Mucosa of stomach (tissue), 1 donor: ENCODE measurements at regions not wholly inside any gene's neighbourhood (a gene's known extent, or its start where the extent isn't known, plus 50 kb on each side); places are given as distances from the start of the nearest gene placed in this dataset.

ENCODE experiments used
- H3K27me3 ChIP-seq: one replicate; pipeline ENCODE4 v1.7.0; 2013; ENCODE audit warnings: mild to moderate bottlenecking, low read length; ENCODE audit not compliant: control insufficient read depth, insufficient read depth
- H3K36me3 ChIP-seq: one replicate; pipeline ENCODE4 v1.7.0; 2013; ENCODE audit warnings: low read length; ENCODE audit not compliant: control insufficient read depth, insufficient read depth
- H3K4me1 ChIP-seq: one replicate; pipeline ENCODE4 v1.7.0; 2013; ENCODE audit warnings: mild to moderate bottlenecking, low read length; ENCODE audit not compliant: control insufficient read depth, insufficient read depth
- H3K4me3 ChIP-seq: one replicate; pipeline ENCODE4 v1.7.0; 2013; ENCODE audit warnings: low read length
- H3K9ac ChIP-seq: one replicate; pipeline ENCODE4 v1.7.0; 2013; ENCODE audit warnings: mild to moderate bottlenecking, low read length, moderate library complexity
- H3K9me3 ChIP-seq: one replicate; pipeline ENCODE4 v1.7.0; 2013; ENCODE audit warnings: mild to moderate bottlenecking, low read length, moderate library complexity; ENCODE audit not compliant: control insufficient read depth
- donor health status: Pancreatic carcinoma.

DNA sequence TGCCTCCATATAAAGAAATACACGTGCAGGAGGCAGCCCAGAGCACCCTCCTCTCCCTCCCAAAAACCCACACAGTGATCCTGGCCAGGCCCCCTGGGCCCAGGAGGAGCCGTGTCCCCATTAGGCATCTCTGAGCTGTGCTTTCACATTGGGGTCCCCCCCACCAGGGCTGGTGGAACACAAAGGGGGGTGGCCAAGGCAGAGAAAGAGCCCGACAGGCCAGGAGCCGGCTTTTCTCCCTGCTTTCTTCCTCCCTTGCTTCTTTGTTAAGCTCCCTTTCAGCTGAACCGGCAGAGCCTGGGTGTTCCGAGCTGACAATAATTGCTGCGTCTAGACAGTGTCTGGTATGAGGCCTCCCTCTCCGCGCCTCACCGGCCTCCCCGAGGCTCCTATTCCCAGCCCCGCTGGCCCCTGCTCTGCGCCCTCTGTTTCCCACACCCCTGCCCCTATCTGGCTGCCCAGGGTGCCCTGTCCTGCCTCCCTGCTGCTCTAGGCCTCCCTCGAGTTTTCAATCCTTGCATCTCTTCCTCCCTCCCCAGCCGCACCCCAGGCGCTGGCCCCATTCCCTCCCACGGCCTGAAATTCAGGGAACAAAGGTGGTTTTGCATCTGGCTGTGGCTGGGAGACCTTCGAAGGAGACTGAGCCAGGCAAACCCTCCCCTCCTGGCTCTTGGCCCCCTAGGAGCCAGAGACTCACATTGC, 120.6 kb downstream of the C9orf50 start:
- H3K4me3 ChIP-seq = no peak overlapping the region
- H3K36me3 ChIP-seq = no peaks in the 10 kb centered on the region
- peaks cover 19% of the 10 kb centered on the region for H3K4me1 ChIP-seq
- no peaks in the 10 kb centered on the region for H3K9me3 ChIP-seq
- no peak overlapping the region for H3K9ac ChIP-seq
- H3K27me3 ChIP-seq = no peaks in the 10 kb centered on the region

GRCh38 chr9:129498451-129499384, 122.2 kb downstream of the C9orf50 start:
- no peak overlapping the region for H3K4me3 ChIP-seq
- peak overlapping the region; percentile 67 for H3K9ac ChIP-seq
- H3K9me3 ChIP-seq = no peaks in the 10 kb centered on the region
- no peaks in the 10 kb centered on the region for H3K36me3 ChIP-seq
- H3K4me1 ChIP-seq = peaks cover 29% of the 10 kb centered on the region
- no peaks in the 10 kb centered on the region for H3K27me3 ChIP-seq

DNA sequence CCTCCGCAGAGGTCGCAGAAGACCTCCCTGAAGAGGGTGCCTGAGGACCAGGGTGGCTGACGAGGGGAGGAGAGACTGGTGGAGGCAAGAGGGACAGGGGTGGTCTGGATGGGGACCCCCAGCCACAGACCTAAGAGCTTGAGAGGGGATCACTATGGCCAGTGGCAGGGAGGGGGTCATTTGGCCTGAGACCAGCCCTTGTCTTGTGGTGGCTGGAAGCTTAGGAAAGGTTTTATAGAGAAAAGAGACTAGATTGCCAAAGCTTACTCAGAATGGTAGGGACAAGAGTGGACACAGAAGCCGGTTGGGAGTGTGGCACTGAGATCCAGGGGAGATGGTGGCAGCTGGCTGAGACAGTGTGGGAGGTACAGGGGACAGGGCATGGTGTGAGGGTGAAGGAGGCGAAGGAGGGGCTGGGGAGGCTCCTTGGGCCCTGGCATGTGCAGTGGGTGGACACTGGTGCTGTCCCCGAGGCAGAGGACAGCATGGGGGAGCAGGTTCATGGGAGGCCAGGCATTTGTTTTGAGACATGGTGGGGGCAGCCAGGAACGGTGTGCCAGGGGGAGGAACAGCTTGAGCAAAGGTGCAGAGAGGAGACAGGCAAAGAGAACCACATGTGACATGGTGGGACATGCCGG, 123.0 kb downstream of the C9orf50 start:
- no peak overlapping the region for H3K4me3 ChIP-seq
- no peaks in the 10 kb centered on the region for H3K9me3 ChIP-seq
- H3K9ac ChIP-seq = peak overlapping the region; percentile 67
- peaks cover 37% of the 10 kb centered on the region for H3K4me1 ChIP-seq
- H3K36me3 ChIP-seq = no peaks in the 10 kb centered on the region
- no peaks in the 10 kb centered on the region for H3K27me3 ChIP-seq

DNA sequence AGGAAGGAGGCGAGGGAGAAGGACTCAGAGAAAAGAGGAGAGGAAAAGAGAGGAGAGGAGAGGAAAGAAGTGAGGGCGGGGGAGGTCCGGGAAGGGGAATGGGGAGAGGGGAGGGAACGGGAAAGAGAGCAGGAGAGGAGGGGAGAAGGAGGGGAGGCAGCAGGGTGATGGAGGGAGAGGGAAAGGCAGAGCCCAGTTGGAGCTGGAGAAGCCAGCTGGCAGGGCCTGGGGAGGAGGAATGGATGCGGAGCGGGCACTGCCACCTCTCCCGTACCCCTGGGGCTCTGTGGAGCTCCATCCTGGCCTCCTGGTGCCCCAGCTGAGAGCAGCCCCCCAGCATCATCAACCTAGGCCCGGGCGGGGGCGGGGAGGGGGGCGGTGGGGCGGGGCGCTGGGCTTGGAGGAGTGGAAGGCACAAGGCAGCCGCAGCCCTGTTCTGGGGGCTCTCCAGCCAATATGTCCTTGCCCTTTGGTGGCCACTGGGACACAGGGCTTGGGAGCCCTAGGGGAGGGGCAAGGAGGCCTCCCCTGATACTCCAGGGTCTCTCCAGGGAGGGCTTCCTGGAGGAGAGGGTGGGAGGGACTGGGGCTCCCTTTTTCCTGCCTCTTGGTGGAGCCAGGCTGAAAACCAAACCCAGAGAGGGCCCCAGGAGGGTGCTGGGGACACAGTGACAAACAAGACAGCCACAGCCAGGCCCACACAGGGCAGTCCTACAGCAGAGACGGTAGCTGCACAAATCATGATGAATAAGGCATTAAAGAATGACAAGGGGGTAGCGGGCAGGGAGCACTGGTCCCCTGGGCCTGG, 123.7 kb downstream of the C9orf50 start:
- Histone ChIP-seq H3K4me3 (peak overlapping the region; percentile 60), H3K36me3 (no peaks in the 10 kb centered on the region), H3K9ac (peak overlapping the region; percentile 98), H3K27me3 (no peaks in the 10 kb centered on the region), H3K4me1 (peaks cover 37% of the 10 kb centered on the region), H3K9me3 (no peaks in the 10 kb centered on the region)

- peak overlapping the region; percentile 60 for H3K4me3 ChIP-seq
- peaks cover 40% of the 10 kb centered on the region for H3K4me1 ChIP-seq
- no peaks in the 10 kb centered on the region for H3K9me3 ChIP-seq
- H3K36me3 ChIP-seq = no peaks in the 10 kb centered on the region
- H3K27me3 ChIP-seq = no peaks in the 10 kb centered on the region
- H3K9ac ChIP-seq = peak overlapping the region; percentile 98
Measured at GRCh38 chr9:129496473-129497004, 124.4 kb downstream of the C9orf50 start.

GRCh38 chr9:129495620-129496472, 125.1 kb downstream of the C9orf50 start:
- H3K27me3 ChIP-seq = no peaks in the 10 kb centered on the region
- peaks cover 47% of the 10 kb centered on the region for H3K4me1 ChIP-seq
- H3K9ac ChIP-seq = peak overlapping the region; percentile 98

GRCh38 chr9:129494113-129494789, 126.7 kb downstream of the C9orf50 start:
- Histone ChIP-seq H3K36me3 (no peaks in the 10 kb centered on the region), H3K4me3 (peak overlapping the region; percentile 17), H3K9me3 (no peaks in the 10 kb centered on the region), H3K9ac (peak overlapping the region; percentile 98), H3K4me1 (peaks cover 62% of the 10 kb centered on the region), H3K27me3 (no peaks in the 10 kb centered on the region)

More at GRCh38 chr9:129495620-129496472, 125.1 kb downstream of the C9orf50 start:
- Histone ChIP-seq H3K4me3 (peak overlapping the region; percentile 60), H3K36me3 (no peaks in the 10 kb centered on the region), H3K9me3 (no peaks in the 10 kb centered on the region)

DNA sequence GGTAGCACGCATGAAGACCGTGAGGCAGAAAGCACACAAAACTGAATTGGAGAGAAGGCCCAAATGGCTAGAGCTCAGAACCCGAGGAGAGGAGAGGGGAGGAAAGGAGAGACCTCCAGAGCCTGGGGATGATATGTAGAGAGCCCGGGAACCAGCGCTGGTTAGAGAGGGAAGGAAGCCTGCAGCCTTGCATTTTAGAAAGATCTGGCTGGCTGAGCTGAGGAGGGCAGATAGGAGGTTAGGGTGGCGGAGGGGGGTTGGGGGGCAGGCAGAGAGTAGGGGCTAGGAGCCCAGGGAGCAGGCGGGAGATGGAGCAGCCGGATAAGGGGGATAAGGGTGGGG, 127.2 kb downstream of the C9orf50 start:
- peak overlapping the region; percentile 98 for H3K9ac ChIP-seq
- H3K4me1 ChIP-seq = peaks cover 66% of the 10 kb centered on the region
- H3K9me3 ChIP-seq = no peaks in the 10 kb centered on the region
- H3K4me3 ChIP-seq = no peak overlapping the region
- no peaks in the 10 kb centered on the region for H3K36me3 ChIP-seq
- no peaks in the 10 kb centered on the region for H3K27me3 ChIP-seq

- H3K36me3 ChIP-seq = no peaks in the 10 kb centered on the region
- no peaks in the 10 kb centered on the region for H3K27me3 ChIP-seq
- H3K4me3 ChIP-seq = no peak overlapping the region
- H3K9ac ChIP-seq = peak overlapping the region; percentile 98
- H3K9me3 ChIP-seq = no peaks in the 10 kb centered on the region
- peaks cover 65% of the 10 kb centered on the region for H3K4me1 ChIP-seq
Measured at GRCh38 chr9:129493002-129493705, 127.7 kb downstream of the C9orf50 start.

GRCh38 chr9:129491487-129491855, 129.4 kb downstream of the C9orf50 start:
- peaks cover 73% of the 10 kb centered on the region for H3K4me1 ChIP-seq

More at GRCh38 chr9:129491487-129491855, 129.4 kb downstream of the C9orf50 start:
- Histone ChIP-seq H3K9ac (peak overlapping the region; percentile 91), H3K9me3 (no peaks in the 10 kb centered on the region), H3K27me3 (no peaks in the 10 kb centered on the region), H3K36me3 (no peaks in the 10 kb centered on the region), H3K4me3 (no peak overlapping the region)
